ENCODE measurements at regions not wholly inside any gene's neighbourhood (a gene's known extent, or its start where the extent isn't known, plus 50 kb on each side); places are given as distances from the start of the nearest gene placed in this dataset.

- TF ChIP-seq CTCF (IDR thresholded peaks at IDR 0.05; ENCODE audit: poor library complexity, severe bottlenecking) (no peak), EZH2 (IDR thresholded peaks at IDR 0.05; ENCODE audit: borderline replicate concordance, insufficient read depth, low read length, poor library complexity, severe bottlenecking) (no peak), POLR2AphosphoS5 (IDR thresholded peaks at IDR 0.05) (no peak), TAF1 (IDR thresholded peaks at IDR 0.05; ENCODE audit: low read depth) (no peak), RAD21 (conservative IDR thresholded peaks at IDR 0.05) (no peak), MXI1 (conservative IDR thresholded peaks at IDR 0.05; ENCODE audit: poor library complexity, severe bottlenecking) (no peak), REST (IDR thresholded peaks at IDR 0.05; ENCODE audit: borderline replicate concordance) (no peak), EP300 (conservative IDR thresholded peaks at IDR 0.05; ENCODE audit: poor library complexity, severe bottlenecking) (no peak)
Observed at GRCh38 chr2:134123332-134123731, 130.5 kb upstream of the MGAT5 start.
